ENCODE measurements at regions not wholly inside any gene's neighbourhood (a gene's known extent, or its start where the extent isn't known, plus 50 kb on each side); places are given as distances from the start of the nearest gene placed in this dataset.

DNA sequence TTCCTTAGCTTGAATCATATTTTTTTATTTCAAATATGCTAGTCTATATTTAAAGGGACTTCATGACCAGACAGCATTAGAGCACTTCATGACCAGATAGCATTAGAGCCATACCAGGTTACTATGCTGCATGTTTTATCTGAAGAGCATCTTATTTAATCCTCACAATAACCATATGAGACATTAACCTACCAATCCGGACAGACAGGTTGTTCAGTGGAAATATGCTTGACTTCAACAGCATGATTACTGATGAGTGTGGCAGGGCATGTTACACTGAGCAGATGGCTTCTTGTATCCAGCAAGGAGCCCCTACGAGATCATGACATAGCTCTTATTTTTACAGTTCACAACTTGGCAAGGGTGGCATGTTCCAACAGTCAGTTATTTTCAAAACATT, 85.0 kb upstream of the KCTD3 start:
- TF ChIP-seq ZNF24 (IDR thresholded peaks at IDR 0.05) (no peak), DPF2 (IDR thresholded peaks at IDR 0.05) (no peak), CEBPB (IDR thresholded peaks at IDR 0.05; ENCODE audit: borderline replicate concordance in 1 of 2, low read depth in 2 of 2, low read length in 2 of 2) (no peak), ESRRA (IDR thresholded peaks at IDR 0.05; ENCODE audit: low read length) (no peak), EP300 (IDR thresholded peaks at IDR 0.05; ENCODE audit: borderline replicate concordance in 1 of 2, control insufficient read depth in 1 of 2, low read depth in 2 of 2, low read length in 2 of 2) (no peak)
- TF ChIP-seq, protein P1, sequence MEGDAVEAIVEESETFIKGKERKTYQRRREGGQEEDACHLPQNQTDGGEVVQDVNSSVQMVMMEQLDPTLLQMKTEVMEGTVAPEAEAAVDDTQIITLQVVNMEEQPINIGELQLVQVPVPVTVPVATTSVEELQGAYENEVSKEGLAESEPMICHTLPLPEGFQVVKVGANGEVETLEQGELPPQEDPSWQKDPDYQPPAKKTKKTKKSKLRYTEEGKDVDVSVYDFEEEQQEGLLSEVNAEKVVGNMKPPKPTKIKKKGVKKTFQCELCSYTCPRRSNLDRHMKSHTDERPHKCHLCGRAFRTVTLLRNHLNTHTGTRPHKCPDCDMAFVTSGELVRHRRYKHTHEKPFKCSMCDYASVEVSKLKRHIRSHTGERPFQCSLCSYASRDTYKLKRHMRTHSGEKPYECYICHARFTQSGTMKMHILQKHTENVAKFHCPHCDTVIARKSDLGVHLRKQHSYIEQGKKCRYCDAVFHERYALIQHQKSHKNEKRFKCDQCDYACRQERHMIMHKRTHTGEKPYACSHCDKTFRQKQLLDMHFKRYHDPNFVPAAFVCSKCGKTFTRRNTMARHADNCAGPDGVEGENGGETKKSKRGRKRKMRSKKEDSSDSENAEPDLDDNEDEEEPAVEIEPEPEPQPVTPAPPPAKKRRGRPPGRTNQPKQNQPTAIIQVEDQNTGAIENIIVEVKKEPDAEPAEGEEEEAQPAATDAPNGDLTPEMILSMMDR (IDR thresholded peaks at IDR 0.05 in 2 of 3, conservative IDR thresholded peaks at IDR 0.05 in 1 of 3; ENCODE audit: control insufficient read depth in 2 of 3, extremely low read depth in 1 of 3, insufficient read depth in 1 of 3, low read depth in 3 of 3, low read length in 3 of 3) = no peak
